OCI-LY3 (cell line): ENCODE measurements at regions not wholly inside any gene's neighbourhood (a gene's known extent, or its start where the extent isn't known, plus 50 kb on each side); places are given as distances from the start of the nearest gene placed in this dataset.
"Not testable (repeated sequence)": the region's sequence is repeated elsewhere in the genome, so short reads cannot be mapped to it uniquely, and the experiment has no call there.

Source experiments
- H2AFZ ChIP-seq: fragments of 200-600, 300-600 bp; shearing (Covaris generic); 2 replicates; pipeline ENCODE4 v1.6.0; 2014; ENCODE audit warnings: antibody characterized with exemption, low read depth, low read length
- H3K27ac ChIP-seq: fragments of 200-600, 300-600 bp; sonication (generic); 2 replicates; pipeline ENCODE4 v1.5.1; 2014; ENCODE audit warnings: mild to moderate bottlenecking, low read length, moderate library complexity, mixed read lengths
- H3K27me3 ChIP-seq: fragments of 200-600, 300-600 bp; sonication (generic); 2 replicates; pipeline ENCODE4 v1.6.1; 2014; ENCODE audit warnings: low read depth, low read length, mixed read lengths
- H3K36me3 ChIP-seq: fragments of 200-600, 300-600 bp; sonication (generic); replicated peaks from 2 replicates; pipeline ENCODE3; 2014; ENCODE audit warnings: low read depth, low read length, mixed read lengths
- H3K4me1 ChIP-seq: fragments of 300-600, 200-600 bp; sonication (generic); 2 replicates; pipeline ENCODE4 v1.6.1; 2014; ENCODE audit warnings: low read length, mixed read lengths
- H3K4me2 ChIP-seq: fragments of 200-600, 300-600 bp; sonication (generic); 2 replicates; pipeline ENCODE4 v1.6.1; 2014; ENCODE audit warnings: low read length, mixed read lengths
- H3K4me3 ChIP-seq: fragments of 300-600, 200-600 bp; sonication (generic); 2 replicates; pipeline ENCODE4 v1.5.1; 2014; ENCODE audit warnings: antibody characterized with exemption, mild to moderate bottlenecking, low read length, moderate library complexity
- H3K79me2 ChIP-seq: fragments of 300-600, 200-600 bp; shearing (Covaris generic); 2 replicates; pipeline ENCODE4 v1.6.1; 2014; ENCODE audit warnings: mild to moderate bottlenecking, low read length, mixed read lengths
- H3K9ac ChIP-seq: fragments of 300-600, 200-600 bp; shearing (Covaris generic); 2 replicates; pipeline ENCODE4 v1.6.0; 2014; ENCODE audit warnings: mild to moderate bottlenecking, low read length, moderate library complexity
- H3K9me3 ChIP-seq: fragments of 200-600, 300-600 bp; shearing (Covaris generic); 2 replicates; pipeline ENCODE4 v1.6.1; 2014; ENCODE audit warnings: low read length, mixed read lengths; ENCODE audit not compliant: insufficient read depth
- H4K20me1 ChIP-seq: fragments of 200-600, 300-600 bp; sonication (generic); 2 replicates; pipeline ENCODE4 v1.6.1; 2016; ENCODE audit warnings: low read length, mixed read lengths; ENCODE audit not compliant: insufficient read depth
- EZH2phosphoT487 ChIP-seq: fragments of 200-600 bp; shearing (Covaris generic); IDR thresholded peaks from 2 replicates; pipeline ENCODE4 v1.6.1; 2018; ENCODE audit warnings: antibody characterized with exemption, mixed run types, low read depth
- TF ChIP-seq, protein P1 (sequence below): fragments of 200-600, 300-600 bp; sonication (generic); IDR thresholded peaks from 2 replicates; pipeline ENCODE4 v1.5.1; 2014; ENCODE audit warnings: antibody characterized with exemption, low read length, low read depth

DNA sequence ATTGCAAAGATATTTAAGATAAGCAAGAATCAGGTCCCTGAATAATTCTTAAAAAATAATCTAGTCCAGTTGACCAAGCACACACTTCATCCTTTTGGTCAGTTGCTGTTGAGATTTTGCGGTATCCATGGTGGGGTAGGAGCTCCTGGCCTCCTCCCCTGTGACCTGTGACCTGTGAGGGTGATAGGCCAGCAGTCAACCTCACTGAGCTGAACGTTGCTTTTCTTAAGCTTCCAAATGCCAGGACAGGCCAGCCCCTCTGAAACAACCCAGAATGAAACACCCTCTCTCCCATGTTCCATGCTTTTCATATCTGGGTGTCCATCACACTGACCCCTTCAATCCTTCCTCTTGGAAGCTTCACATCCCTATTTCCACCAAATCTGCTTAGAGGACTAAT, 164.9 kb downstream of the THBS2 start:
- H2AFZ ChIP-seq = no peak overlapping the region
- H3K9ac ChIP-seq = no peak overlapping the region
- no peaks in the 10 kb centered on the region for H3K79me2 ChIP-seq
- H3K9me3 ChIP-seq = no peaks in the 10 kb centered on the region
- H3K4me3 ChIP-seq = no peak overlapping the region
- peaks cover 10% of the 10 kb centered on the region for H3K4me1 ChIP-seq
- H3K36me3 ChIP-seq = no peaks in the 10 kb centered on the region
- H3K4me2 ChIP-seq = no peak overlapping the region
- H3K27me3 ChIP-seq = no peaks in the 10 kb centered on the region
- no peak overlapping the region for H3K27ac ChIP-seq
- TF ChIP-seq, protein P1, sequence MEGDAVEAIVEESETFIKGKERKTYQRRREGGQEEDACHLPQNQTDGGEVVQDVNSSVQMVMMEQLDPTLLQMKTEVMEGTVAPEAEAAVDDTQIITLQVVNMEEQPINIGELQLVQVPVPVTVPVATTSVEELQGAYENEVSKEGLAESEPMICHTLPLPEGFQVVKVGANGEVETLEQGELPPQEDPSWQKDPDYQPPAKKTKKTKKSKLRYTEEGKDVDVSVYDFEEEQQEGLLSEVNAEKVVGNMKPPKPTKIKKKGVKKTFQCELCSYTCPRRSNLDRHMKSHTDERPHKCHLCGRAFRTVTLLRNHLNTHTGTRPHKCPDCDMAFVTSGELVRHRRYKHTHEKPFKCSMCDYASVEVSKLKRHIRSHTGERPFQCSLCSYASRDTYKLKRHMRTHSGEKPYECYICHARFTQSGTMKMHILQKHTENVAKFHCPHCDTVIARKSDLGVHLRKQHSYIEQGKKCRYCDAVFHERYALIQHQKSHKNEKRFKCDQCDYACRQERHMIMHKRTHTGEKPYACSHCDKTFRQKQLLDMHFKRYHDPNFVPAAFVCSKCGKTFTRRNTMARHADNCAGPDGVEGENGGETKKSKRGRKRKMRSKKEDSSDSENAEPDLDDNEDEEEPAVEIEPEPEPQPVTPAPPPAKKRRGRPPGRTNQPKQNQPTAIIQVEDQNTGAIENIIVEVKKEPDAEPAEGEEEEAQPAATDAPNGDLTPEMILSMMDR = no peak
- no peak for TF ChIP-seq EZH2phosphoT487
- no peaks in the 10 kb centered on the region for H4K20me1 ChIP-seq

DNA sequence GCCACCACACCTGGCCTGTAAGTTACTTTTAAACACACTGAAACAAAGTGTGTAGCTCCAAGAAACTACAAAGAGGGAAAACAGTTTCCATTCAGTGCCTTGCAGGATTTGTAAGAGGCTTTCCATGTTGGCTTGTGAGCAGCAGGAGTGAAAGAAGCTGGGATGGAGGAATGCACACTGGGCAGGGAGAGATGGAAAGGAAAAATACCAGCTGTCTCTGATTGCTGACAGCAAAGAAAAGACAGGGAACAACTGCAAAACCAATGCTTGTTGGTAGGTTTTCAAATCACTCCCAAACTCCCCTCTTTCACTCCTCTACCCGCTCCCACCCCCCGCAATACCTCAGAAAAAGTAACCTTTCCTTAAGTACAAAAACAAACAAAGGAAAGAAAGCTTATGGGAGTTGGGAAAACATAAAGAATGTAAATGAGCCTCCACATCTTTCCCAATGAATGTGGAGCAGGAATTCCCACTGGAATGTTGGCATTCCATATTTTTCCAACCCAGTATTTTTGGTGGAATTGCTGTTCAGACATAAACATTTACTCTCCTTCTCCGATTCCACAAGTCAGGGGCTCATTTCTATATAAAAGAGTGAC, 166.1 kb downstream of the THBS2 start:
- Histone ChIP-seq H3K9ac (no peak overlapping the region), H2AFZ (no peak overlapping the region), H3K4me2 (no peak overlapping the region), H3K27me3 (no peaks in the 10 kb centered on the region), H3K9me3 (no peaks in the 10 kb centered on the region), H3K4me3 (no peak overlapping the region), H3K36me3 (no peaks in the 10 kb centered on the region), H3K79me2 (no peaks in the 10 kb centered on the region), H4K20me1 (no peaks in the 10 kb centered on the region), H3K4me1 (peaks cover 6% of the 10 kb centered on the region), H3K27ac (no peak overlapping the region)
- TF ChIP-seq, protein P1 = no peak
- TF ChIP-seq EZH2phosphoT487 = no peak

- H3K27ac ChIP-seq, H3K4me2 ChIP-seq, H4K20me1 ChIP-seq, H3K27me3 ChIP-seq, H3K9ac ChIP-seq, H3K9me3 ChIP-seq, H3K79me2 ChIP-seq, H2AFZ ChIP-seq, H3K4me3 ChIP-seq, H3K36me3 ChIP-seq, H3K4me1 ChIP-seq: not testable (repeated sequence)
Observed at GRCh38 chr6:169086616-169087015, 167.0 kb downstream of the THBS2 start.

- Histone ChIP-seq H3K4me3 (no peak overlapping the region), H3K9ac (no peak overlapping the region), H3K79me2 (no peaks in the 10 kb centered on the region), H3K4me1 (no peaks in the 10 kb centered on the region), H3K4me2 (no peak overlapping the region), H3K27me3 (no peaks in the 10 kb centered on the region), H4K20me1 (no peaks in the 10 kb centered on the region), H3K27ac (no peak overlapping the region), H2AFZ (no peak overlapping the region), H3K36me3 (no peaks in the 10 kb centered on the region), H3K9me3 (no peaks in the 10 kb centered on the region)
- TF ChIP-seq, protein P1 = no peak
- TF ChIP-seq EZH2phosphoT487 = no peak
Observed at GRCh38 chr6:169086020-169086419, 167.6 kb downstream of the THBS2 start.

DNA sequence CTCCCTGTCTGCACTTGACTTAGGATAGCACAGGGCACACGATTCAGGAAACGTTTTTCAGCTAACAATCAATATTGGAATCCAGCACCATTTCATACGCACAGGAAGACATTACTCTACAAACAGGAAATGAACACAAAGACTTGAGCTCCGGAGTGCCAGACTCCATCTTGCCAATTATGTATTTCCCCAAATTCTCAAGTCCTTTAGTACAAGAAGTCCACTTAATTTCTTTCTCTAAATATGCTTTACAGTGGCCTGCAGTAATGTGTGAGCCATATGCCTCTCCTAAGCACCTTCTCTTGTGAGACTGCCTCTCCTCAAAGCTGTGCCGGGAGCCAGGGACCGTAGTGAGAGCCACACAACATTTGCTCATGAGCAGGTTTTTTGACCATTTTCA, 168.2 kb downstream of the THBS2 start:
- Histone ChIP-seq H3K27me3 (no peaks in the 10 kb centered on the region), H3K9ac (no peak overlapping the region), H3K79me2 (no peaks in the 10 kb centered on the region), H3K4me1 (no peaks in the 10 kb centered on the region), H3K4me3 (no peak overlapping the region), H2AFZ (no peak overlapping the region), H3K27ac (no peak overlapping the region), H3K4me2 (no peak overlapping the region), H4K20me1 (no peaks in the 10 kb centered on the region), H3K9me3 (no peaks in the 10 kb centered on the region), H3K36me3 (no peaks in the 10 kb centered on the region)
- TF ChIP-seq, protein P1 = no peak
- no peak for TF ChIP-seq EZH2phosphoT487

DNA sequence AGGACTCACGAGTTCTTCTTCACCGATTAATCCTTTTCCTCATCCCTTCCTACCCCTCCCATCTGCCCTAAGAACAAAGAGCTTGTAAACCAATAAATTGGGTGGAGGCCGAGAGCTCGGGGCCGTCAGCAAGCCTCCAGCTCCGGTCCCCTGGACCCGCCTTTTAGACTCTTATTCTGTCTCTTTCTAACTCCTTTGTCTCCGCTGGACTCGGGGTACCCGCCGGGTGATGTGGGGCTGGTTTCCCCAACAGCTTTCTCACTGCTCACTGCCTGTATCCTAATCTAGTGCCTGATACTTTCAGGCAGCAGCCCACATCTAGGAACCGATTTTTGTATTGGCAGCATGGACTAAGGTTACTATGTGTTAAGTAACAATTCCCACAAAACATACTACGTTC, 169.1 kb downstream of the THBS2 start:
- not testable (repeated sequence) for H3K4me2 ChIP-seq

More for the DNA sequence above, 169.1 kb downstream of the THBS2 start:
- not testable (repeated sequence) for H3K79me2 ChIP-seq, H3K9me3 ChIP-seq, H3K36me3 ChIP-seq, H3K27me3 ChIP-seq, H3K27ac ChIP-seq, H3K4me1 ChIP-seq, H3K4me3 ChIP-seq, H3K9ac ChIP-seq, H4K20me1 ChIP-seq, H2AFZ ChIP-seq
